ENCODE measurements at regions not wholly inside any gene's neighbourhood (a gene's known extent, or its start where the extent isn't known, plus 50 kb on each side); places are given as distances from the start of the nearest gene placed in this dataset.

DNA sequence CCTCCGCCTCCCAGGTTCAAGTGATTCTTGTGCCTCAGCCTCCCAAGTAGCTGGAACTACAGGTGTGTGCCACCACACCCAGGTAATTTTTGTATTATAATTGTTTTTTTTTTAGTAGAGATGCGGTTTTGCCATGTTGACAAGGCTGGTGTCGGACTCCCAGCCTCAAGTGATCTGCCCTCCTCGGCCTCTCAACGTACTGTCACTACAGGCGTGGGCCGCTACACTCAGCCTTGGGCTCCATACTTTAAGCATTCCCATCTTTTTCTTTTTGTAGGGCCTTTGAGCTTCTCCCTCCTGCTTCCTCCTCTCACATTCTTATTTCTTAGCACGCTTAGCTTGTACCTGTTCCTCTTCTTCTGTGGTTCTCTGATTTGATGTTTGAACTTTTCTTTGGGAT is 62.8 kb downstream of the SERPINA3 start (continued):
- TF ChIP-seq, protein P1, sequence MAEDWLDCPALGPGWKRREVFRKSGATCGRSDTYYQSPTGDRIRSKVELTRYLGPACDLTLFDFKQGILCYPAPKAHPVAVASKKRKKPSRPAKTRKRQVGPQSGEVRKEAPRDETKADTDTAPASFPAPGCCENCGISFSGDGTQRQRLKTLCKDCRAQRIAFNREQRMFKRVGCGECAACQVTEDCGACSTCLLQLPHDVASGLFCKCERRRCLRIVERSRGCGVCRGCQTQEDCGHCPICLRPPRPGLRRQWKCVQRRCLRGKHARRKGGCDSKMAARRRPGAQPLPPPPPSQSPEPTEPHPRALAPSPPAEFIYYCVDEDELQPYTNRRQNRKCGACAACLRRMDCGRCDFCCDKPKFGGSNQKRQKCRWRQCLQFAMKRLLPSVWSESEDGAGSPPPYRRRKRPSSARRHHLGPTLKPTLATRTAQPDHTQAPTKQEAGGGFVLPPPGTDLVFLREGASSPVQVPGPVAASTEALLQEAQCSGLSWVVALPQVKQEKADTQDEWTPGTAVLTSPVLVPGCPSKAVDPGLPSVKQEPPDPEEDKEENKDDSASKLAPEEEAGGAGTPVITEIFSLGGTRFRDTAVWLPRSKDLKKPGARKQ (CRISPR knock-in tag; IDR thresholded peaks at IDR 0.05), result no peak
- TF ChIP-seq ZBTB17 (CRISPR knock-in tag; IDR thresholded peaks at IDR 0.05) (no peak), NR3C1 (CRISPR knock-in tag; IDR thresholded peaks at IDR 0.05) (no peak), ZNF586 (CRISPR knock-in tag; conservative IDR thresholded peaks at IDR 0.05) (no peak), STAT5B (CRISPR knock-in tag; IDR thresholded peaks at IDR 0.05) (no peak), KAT7 (CRISPR knock-in tag; IDR thresholded peaks at IDR 0.05; ENCODE audit: borderline replicate concordance) (no peak), ZNF263 (CRISPR knock-in tag; IDR thresholded peaks at IDR 0.05; ENCODE audit: borderline replicate concordance) (no peak), PURB (CRISPR knock-in tag; IDR thresholded peaks at IDR 0.05; ENCODE audit: low read depth) (no peak), SMAD1 (IDR thresholded peaks at IDR 0.05; ENCODE audit: low read depth, low read length, partially characterized antibody) (no peak)

DNA sequence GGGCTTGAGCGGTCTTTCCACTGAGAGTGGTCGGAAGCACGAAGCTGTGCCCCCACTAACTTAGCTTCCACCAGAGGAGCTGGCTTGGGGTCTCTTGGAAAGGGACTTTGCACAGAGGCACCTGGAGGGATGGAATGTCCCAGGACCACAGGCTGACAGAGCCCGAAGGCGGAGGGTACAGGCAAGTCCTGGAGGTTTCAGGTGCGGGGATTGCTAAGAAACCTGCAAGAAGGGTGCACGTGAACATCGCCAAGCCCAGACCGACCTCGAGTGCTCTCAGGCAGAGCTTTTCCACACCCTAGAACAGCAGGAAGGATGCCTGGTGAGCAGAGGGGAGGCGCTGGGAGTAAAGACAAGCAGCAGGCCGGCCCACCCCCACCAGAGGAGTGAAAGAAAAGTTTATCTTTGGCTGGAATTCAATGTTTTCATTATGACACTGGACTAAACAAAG is 61.6 kb downstream of the SERPINA3 start:
- no peak for ATAC-seq
- H3K9me3 ChIP-seq (replicated peaks; ENCODE audit: control insufficient read depth, insufficient read depth, low read depth, low read length), result no peaks in the 10 kb centered on the region
- ChIA-PET CTCF (ENCODE audit: low intra/inter-chr PET ratio) (no interaction called here), POLR2A (no interaction called here)
- 2% methylated on average over 11 of the region's 12 CpGs for WGBS (ENCODE audit: insufficient coverage, low coverage, missing lambda C conversion rate)
- no peak for FAIRE-seq
- no peaks in the 10 kb centered on the region; a peak in 1 of 5 replicates for H3K27me3 ChIP-seq (ENCODE audit: control insufficient read depth in 2 of 2, insufficient read depth in 2 of 2, low read length in 2 of 2)
- H3K4me2 ChIP-seq (ENCODE audit: insufficient read depth, low read length), result no peak overlapping the region
- no TSS peak for BruUV-seq (replicated peaks)
- H2AFZ ChIP-seq (ENCODE audit: low read depth, low read length), result no peak overlapping the region
- no peaks in the 10 kb centered on the region for H3K36me3 ChIP-seq (ENCODE audit: control insufficient read depth, insufficient read depth, low read length)
- no peak overlapping the region for H3K9ac ChIP-seq (ENCODE audit: insufficient read depth in 1 of 2, low read depth in 2 of 2, low read length in 2 of 2)
- no peak for DNase-seq (ENCODE audit: extremely low read depth in 1 of 4, low spot score in 3 of 4)
- H3K4me1 ChIP-seq (replicated peaks in 1 of 2; ENCODE audit: control insufficient read depth in 2 of 2, insufficient read depth in 2 of 2, low read length in 2 of 2), result no peaks in the 10 kb centered on the region
- in situ Hi-C loops (cut with MboI), result no loop called here
- no peaks in the 10 kb centered on the region for H4K20me1 ChIP-seq (replicated peaks; ENCODE audit: control insufficient read depth, insufficient read depth, low read length)
- no peaks in the 10 kb centered on the region for H3K9me1 ChIP-seq (ENCODE audit: control insufficient read depth, insufficient read depth, low read length)
- H3K79me2 ChIP-seq (ENCODE audit: control insufficient read depth, insufficient read depth, low read length), result no peaks in the 10 kb centered on the region
- no peak overlapping the region for H3K27ac ChIP-seq (ENCODE audit: extremely low read depth, low read depth, low read length)
- no peak overlapping the region for H3K4me3 ChIP-seq
- intact Hi-C loops (cut with micrococcal nuclease), result no loop called here
- TF ChIP-seq NEUROD1 (IDR thresholded peaks at IDR 0.05; ENCODE audit: borderline replicate concordance, low read depth, low read length, partially characterized antibody) (no peak), CBX8 (IDR thresholded peaks at IDR 0.05; ENCODE audit: borderline replicate concordance, extremely low read depth, low read depth, low read length, poor library complexity, severe bottlenecking) (no peak), ZBED1 (IDR thresholded peaks at IDR 0.05) (no peak), ARNT (IDR thresholded peaks at IDR 0.05) (no peak), CEBPZ (IDR thresholded peaks at IDR 0.05; ENCODE audit: borderline replicate concordance, low read depth, low read length) (no peak), POLR2H (tag; IDR thresholded peaks at IDR 0.05; ENCODE audit: low read depth) (no peak), PML (IDR thresholded peaks at IDR 0.05; ENCODE audit: low read length) (no peak), CBFA2T2 (conservative IDR thresholded peaks at IDR 0.05) (no peak), NR2C2 (CRISPR knock-in tag; IDR thresholded peaks at IDR 0.05) (no peak), NR2C2 (tag; IDR thresholded peaks at IDR 0.05) (no peak), SP1 (CRISPR knock-in tag; IDR thresholded peaks at IDR 0.05) (no peak)
